ENCODE measurements at regions not wholly inside any gene's neighbourhood (a gene's known extent, or its start where the extent isn't known, plus 50 kb on each side); places are given as distances from the start of the nearest gene placed in this dataset.

- no peak for DNase-seq
Observed at GRCh38 chr1:81128079-81128478, 672.7 kb upstream of the ADGRL2 start.

GRCh38 chr1:81126989-81127581, 673.6 kb upstream of the ADGRL2 start:
- DNase-seq, result no peak

GRCh38 chr1:81125672-81126071, 675.1 kb upstream of the ADGRL2 start:
- DNase-seq, result no peak

- DNase-seq, result no peak
Observed at GRCh38 chr1:81121306-81121705, 679.4 kb upstream of the ADGRL2 start.

GRCh38 chr1:81119319-81119718, 681.4 kb upstream of the ADGRL2 start:
- no peak for DNase-seq

- no peak for DNase-seq
Observed at GRCh38 chr1:81118550-81118949, 682.2 kb upstream of the ADGRL2 start.

- no peak for DNase-seq
Observed at GRCh38 chr1:81115422-81115821, 685.3 kb upstream of the ADGRL2 start.

- DNase-seq, result no peak
Observed at GRCh38 chr1:81114191-81114590, 686.5 kb upstream of the ADGRL2 start.

GRCh38 chr1:81113688-81114087, 687.0 kb upstream of the ADGRL2 start:
- DNase-seq, result no peak

GRCh38 chr1:81111818-81112217, 688.9 kb upstream of the ADGRL2 start:
- no peak for DNase-seq

GRCh38 chr1:81109038-81109437, 691.7 kb upstream of the ADGRL2 start:
- DNase-seq, result no peak

GRCh38 chr1:81097860-81098259, 702.9 kb upstream of the ADGRL2 start:
- no peak for DNase-seq

- no peak for DNase-seq
Observed at GRCh38 chr1:81073580-81073979, 727.2 kb upstream of the ADGRL2 start.

- no peak for DNase-seq
Observed at GRCh38 chr1:81071969-81072753, 728.6 kb upstream of the ADGRL2 start.

GRCh38 chr1:81071072-81071858, 729.5 kb upstream of the ADGRL2 start:
- no peak for DNase-seq

GRCh38 chr1:81069856-81070255, 730.9 kb upstream of the ADGRL2 start:
- no peak for DNase-seq

GRCh38 chr1:81068726-81069125, 732.0 kb upstream of the ADGRL2 start:
- DNase-seq, result no peak

GRCh38 chr1:81053826-81054225, 746.9 kb upstream of the ADGRL2 start:
- DNase-seq, result no peak

- no peak for DNase-seq
Observed at GRCh38 chr1:81052162-81052561, 748.6 kb upstream of the ADGRL2 start.

- no peak for DNase-seq
Observed at GRCh38 chr1:81050390-81050789, 750.3 kb upstream of the ADGRL2 start.

- DNase-seq, result no peak
Observed at GRCh38 chr1:81044708-81045107, 756.0 kb upstream of the ADGRL2 start.

GRCh38 chr1:81042225-81042624, 758.5 kb upstream of the ADGRL2 start:
- no peak for DNase-seq

- no peak for DNase-seq
Observed at GRCh38 chr1:81034291-81034690, 766.4 kb upstream of the ADGRL2 start.

- DNase-seq, result no peak
Observed at GRCh38 chr1:81032973-81033425, 767.7 kb upstream of the ADGRL2 start.
